ENCODE measurements at regions not wholly inside any gene's neighbourhood (a gene's known extent, or its start where the extent isn't known, plus 50 kb on each side); places are given as distances from the start of the nearest gene placed in this dataset.

DNA sequence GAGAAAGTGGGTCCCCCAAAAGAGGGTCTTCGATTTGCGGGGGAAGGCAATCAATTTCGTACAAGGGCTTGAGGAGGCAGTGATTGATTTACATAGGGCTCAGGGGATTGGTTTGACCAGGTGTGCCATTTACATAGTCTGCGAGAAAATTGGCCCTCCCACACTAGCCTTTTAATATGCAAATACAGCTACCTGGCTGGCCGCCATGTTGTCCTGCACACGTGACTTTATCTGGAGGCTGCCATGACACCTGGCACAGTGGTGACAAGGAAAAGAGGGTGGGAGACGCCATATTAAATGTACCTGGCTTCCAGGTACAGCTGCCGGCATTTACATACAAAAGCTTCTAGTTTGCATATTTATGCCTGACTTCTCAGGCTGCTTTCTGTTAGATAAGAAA lies 1577.2 kb upstream of the LRRTM3 start:
- no peaks in the 10 kb centered on the region for H3K9me2 ChIP-seq (ENCODE audit: low read depth, low read length)
- no peaks in the 10 kb centered on the region for H3K79me2 ChIP-seq (ENCODE audit: insufficient read depth, low read length)

DNA sequence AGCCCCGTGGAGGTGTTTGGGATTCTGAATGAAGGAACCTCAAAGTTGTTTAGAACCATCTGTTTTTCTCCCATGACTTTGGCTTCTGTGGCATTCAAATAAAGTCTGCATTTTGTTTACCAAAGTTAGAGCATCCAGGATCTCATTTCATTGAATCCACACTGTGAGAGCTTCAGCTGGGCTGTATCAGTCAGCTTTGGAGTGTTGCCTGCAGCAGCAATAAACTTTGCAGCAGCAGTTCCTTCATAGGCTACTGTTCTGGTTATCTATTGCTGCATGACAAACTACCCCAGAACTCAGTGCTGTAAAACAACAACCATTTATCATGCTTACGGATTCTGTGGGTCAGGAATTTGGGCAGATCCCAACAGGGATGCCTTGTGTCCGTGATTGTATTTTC lies 1575.2 kb upstream of the LRRTM3 start:
- no peaks in the 10 kb centered on the region for H3K36me3 ChIP-seq (ENCODE audit: insufficient read depth, low read length)
- H4K20me1 ChIP-seq (ENCODE audit: insufficient read depth, low read length), result no peaks in the 10 kb centered on the region
- no peaks in the 10 kb centered on the region for H3K9me3 ChIP-seq (ENCODE audit: low read length)
- no peaks in the 10 kb centered on the region for H3K9me2 ChIP-seq (ENCODE audit: low read depth, low read length)
- H3K4me3 ChIP-seq (ENCODE audit: low read depth, low read length, poor library complexity, severe bottlenecking), result no peak overlapping the region
- H3K4me2 ChIP-seq (ENCODE audit: low read length), result no peak overlapping the region
- H3K4me1 ChIP-seq (ENCODE audit: insufficient read depth, low read length, severe bottlenecking), result no peaks in the 10 kb centered on the region
- H3F3A ChIP-seq (ENCODE audit: insufficient read depth, low read length), result no peaks in the 10 kb centered on the region
- H3K9ac ChIP-seq (ENCODE audit: low read length), result no peak overlapping the region
- H3K27me3 ChIP-seq (ENCODE audit: insufficient read depth, low read length), result no peaks in the 10 kb centered on the region
- H3K79me2 ChIP-seq (ENCODE audit: insufficient read depth, low read length), result no peaks in the 10 kb centered on the region
- H2AFZ ChIP-seq (ENCODE audit: low read length), result no peak overlapping the region
- H3K27ac ChIP-seq (ENCODE audit: low read depth, low read length, poor library complexity, severe bottlenecking), result no peak overlapping the region
- TF ChIP-seq EZH2 (IDR thresholded peaks at IDR 0.05; ENCODE audit: borderline replicate concordance, low read length), result no peak
- TF ChIP-seq, protein P1, sequence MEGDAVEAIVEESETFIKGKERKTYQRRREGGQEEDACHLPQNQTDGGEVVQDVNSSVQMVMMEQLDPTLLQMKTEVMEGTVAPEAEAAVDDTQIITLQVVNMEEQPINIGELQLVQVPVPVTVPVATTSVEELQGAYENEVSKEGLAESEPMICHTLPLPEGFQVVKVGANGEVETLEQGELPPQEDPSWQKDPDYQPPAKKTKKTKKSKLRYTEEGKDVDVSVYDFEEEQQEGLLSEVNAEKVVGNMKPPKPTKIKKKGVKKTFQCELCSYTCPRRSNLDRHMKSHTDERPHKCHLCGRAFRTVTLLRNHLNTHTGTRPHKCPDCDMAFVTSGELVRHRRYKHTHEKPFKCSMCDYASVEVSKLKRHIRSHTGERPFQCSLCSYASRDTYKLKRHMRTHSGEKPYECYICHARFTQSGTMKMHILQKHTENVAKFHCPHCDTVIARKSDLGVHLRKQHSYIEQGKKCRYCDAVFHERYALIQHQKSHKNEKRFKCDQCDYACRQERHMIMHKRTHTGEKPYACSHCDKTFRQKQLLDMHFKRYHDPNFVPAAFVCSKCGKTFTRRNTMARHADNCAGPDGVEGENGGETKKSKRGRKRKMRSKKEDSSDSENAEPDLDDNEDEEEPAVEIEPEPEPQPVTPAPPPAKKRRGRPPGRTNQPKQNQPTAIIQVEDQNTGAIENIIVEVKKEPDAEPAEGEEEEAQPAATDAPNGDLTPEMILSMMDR (IDR thresholded peaks at IDR 0.05; ENCODE audit: low read length), result no peak

More for the DNA sequence above, 1577.2 kb upstream of the LRRTM3 start:
- Histone ChIP-seq H3K4me2 (ENCODE audit: low read length) (no peak overlapping the region), H3K9me3 (ENCODE audit: low read length) (no peaks in the 10 kb centered on the region), H2AFZ (ENCODE audit: low read length) (no peak overlapping the region), H3K4me3 (ENCODE audit: low read depth, low read length, poor library complexity, severe bottlenecking) (no peak overlapping the region), H3K4me1 (ENCODE audit: insufficient read depth, low read length, severe bottlenecking) (no peaks in the 10 kb centered on the region), H3K27ac (ENCODE audit: low read depth, low read length, poor library complexity, severe bottlenecking) (no peak overlapping the region), H3K36me3 (ENCODE audit: insufficient read depth, low read length) (no peaks in the 10 kb centered on the region), H4K20me1 (ENCODE audit: insufficient read depth, low read length) (no peaks in the 10 kb centered on the region), H3K9ac (ENCODE audit: low read length) (no peak overlapping the region), H3K27me3 (ENCODE audit: insufficient read depth, low read length) (no peaks in the 10 kb centered on the region), H3F3A (ENCODE audit: insufficient read depth, low read length) (no peaks in the 10 kb centered on the region)
- TF ChIP-seq, protein P1 (IDR thresholded peaks at IDR 0.05; ENCODE audit: low read length), result no peak
- no peak for TF ChIP-seq EZH2 (IDR thresholded peaks at IDR 0.05; ENCODE audit: borderline replicate concordance, low read length)

DNA sequence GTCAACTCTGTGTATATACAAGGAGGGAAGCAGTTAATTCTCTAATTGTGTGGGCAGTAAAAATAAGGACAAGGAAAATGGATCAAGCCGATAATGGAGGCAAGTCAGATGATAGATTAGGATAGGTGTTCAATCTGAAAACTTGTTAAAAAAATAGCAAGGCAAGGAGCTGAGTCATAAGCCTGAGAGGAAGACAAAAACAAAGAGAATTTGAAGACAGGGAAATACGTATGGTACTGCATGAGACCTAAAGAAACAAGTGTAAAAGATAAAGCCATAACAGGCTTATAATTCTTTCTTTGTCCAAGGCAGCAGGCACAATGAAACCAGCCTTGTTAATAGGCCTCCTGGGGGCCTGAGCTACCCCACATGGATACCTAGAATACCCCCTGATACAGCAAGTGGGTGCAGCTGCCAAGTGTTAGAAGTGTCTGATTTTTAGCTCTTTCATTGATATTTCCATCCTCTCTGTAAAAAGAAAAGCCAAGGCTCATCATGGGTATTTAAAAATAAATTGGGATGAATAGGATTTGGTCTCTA lies 1570.6 kb upstream of the LRRTM3 start:
- Histone ChIP-seq H3K9me3 (ENCODE audit: low read length) (no peaks in the 10 kb centered on the region), H3K4me3 (ENCODE audit: low read depth, low read length, poor library complexity, severe bottlenecking) (no peak overlapping the region), H3K27ac (ENCODE audit: low read depth, low read length, poor library complexity, severe bottlenecking) (no peak overlapping the region), H2AFZ (ENCODE audit: low read length) (no peak overlapping the region), H3K36me3 (ENCODE audit: insufficient read depth, low read length) (no peaks in the 10 kb centered on the region), H3K9me2 (ENCODE audit: low read depth, low read length) (no peaks in the 10 kb centered on the region), H3K4me2 (ENCODE audit: low read length) (no peak overlapping the region), H3K4me1 (ENCODE audit: insufficient read depth, low read length, severe bottlenecking) (no peaks in the 10 kb centered on the region), H3K79me2 (ENCODE audit: insufficient read depth, low read length) (no peaks in the 10 kb centered on the region), H4K20me1 (ENCODE audit: insufficient read depth, low read length) (no peaks in the 10 kb centered on the region), H3K27me3 (ENCODE audit: insufficient read depth, low read length) (no peaks in the 10 kb centered on the region), H3F3A (ENCODE audit: insufficient read depth, low read length) (no peaks in the 10 kb centered on the region), H3K9ac (ENCODE audit: low read length) (no peak overlapping the region)
- TF ChIP-seq EZH2 (IDR thresholded peaks at IDR 0.05; ENCODE audit: borderline replicate concordance, low read length), result no peak
- TF ChIP-seq, protein P1 (IDR thresholded peaks at IDR 0.05; ENCODE audit: low read length), result no peak
